ENCODE measurements at regions not wholly inside any gene's neighbourhood (a gene's known extent, or its start where the extent isn't known, plus 50 kb on each side); places are given as distances from the start of the nearest gene placed in this dataset.

DNA sequence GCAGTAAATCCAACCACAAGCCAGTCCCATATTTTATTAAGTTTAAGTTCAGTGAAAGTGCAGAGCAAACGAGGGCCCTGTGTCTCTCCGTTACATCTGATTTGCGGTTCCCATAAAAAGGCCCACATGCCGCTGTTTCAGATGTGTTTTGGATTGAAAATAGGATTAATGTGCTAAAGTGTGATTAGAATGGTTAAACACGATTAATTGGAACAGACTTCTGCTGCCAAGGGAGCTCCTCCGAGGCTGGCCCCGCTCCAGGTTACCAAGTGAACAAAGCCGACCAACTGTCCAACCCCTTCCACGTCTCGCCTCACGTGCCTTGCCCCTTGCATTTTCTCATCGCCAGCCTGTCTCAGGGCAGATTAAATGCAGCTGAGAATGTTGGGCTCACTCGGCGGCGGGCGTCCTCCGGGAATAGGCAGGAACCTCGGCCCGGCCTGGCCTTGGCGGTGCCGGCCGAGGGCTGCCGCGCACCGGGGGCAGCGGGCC, 166.5 kb upstream of the GSC start:
- Histone ChIP-seq H3K9me2 (replicated peaks; ENCODE audit: control insufficient read depth, low read length) (no peaks in the 10 kb centered on the region), H3K27ac (ENCODE audit: low read depth, low read length) (no peak overlapping the region), H3K79me2 (ENCODE audit: control insufficient read depth, low read length) (no peaks in the 10 kb centered on the region), H4K20me1 (ENCODE audit: control insufficient read depth, insufficient read depth, low read depth, low read length) (no peaks in the 10 kb centered on the region), H3K4me2 (ENCODE audit: low read length) (no peak overlapping the region), H3K4me3 (ENCODE audit: low read length) (no peak overlapping the region), H3K36me3 (ENCODE audit: control insufficient read depth, low read length) (no peaks in the 10 kb centered on the region), H3K4me1 (ENCODE audit: control insufficient read depth, low read length) (no peaks in the 10 kb centered on the region), H3F3A (ENCODE audit: control insufficient read depth, insufficient read depth) (no peaks in the 10 kb centered on the region), H3K9me3 (ENCODE audit: control insufficient read depth, insufficient read depth, low read length) (no peaks in the 10 kb centered on the region), H3K27me3 (ENCODE audit: control insufficient read depth, low read length) (peaks cover 3% of the 10 kb centered on the region; the same call in 1 of the 2 replicates)
- TF ChIP-seq EZH2phosphoT487 (IDR thresholded peaks at IDR 0.05; ENCODE audit: borderline replicate concordance, low read length) (no peak), CTCF (IDR thresholded peaks at IDR 0.05; ENCODE audit: low read depth, low read length, poor library complexity, severe bottlenecking) (no peak)

GRCh38 chr14:94935706-94936300, 165.9 kb upstream of the GSC start:
- Histone ChIP-seq H3F3A (ENCODE audit: control insufficient read depth, insufficient read depth) (no peaks in the 10 kb centered on the region), H3K4me3 (ENCODE audit: low read length) (no peak overlapping the region), H3K27ac (ENCODE audit: low read depth, low read length) (no peak overlapping the region), H4K20me1 (ENCODE audit: control insufficient read depth, insufficient read depth, low read depth, low read length) (no peaks in the 10 kb centered on the region), H3K36me3 (ENCODE audit: control insufficient read depth, low read length) (no peaks in the 10 kb centered on the region), H3K79me2 (ENCODE audit: control insufficient read depth, low read length) (no peaks in the 10 kb centered on the region), H3K4me2 (ENCODE audit: low read length) (no peak overlapping the region), H3K27me3 (ENCODE audit: control insufficient read depth, low read length) (peaks cover 3% of the 10 kb centered on the region; the same call in 1 of the 2 replicates), H3K4me1 (ENCODE audit: control insufficient read depth, low read length) (no peaks in the 10 kb centered on the region), H3K9me2 (replicated peaks; ENCODE audit: control insufficient read depth, low read length) (no peaks in the 10 kb centered on the region), H3K9me3 (ENCODE audit: control insufficient read depth, insufficient read depth, low read length) (no peaks in the 10 kb centered on the region)
- no peak for TF ChIP-seq CTCF (IDR thresholded peaks at IDR 0.05; ENCODE audit: low read depth, low read length, poor library complexity, severe bottlenecking)
- no peak for TF ChIP-seq EZH2phosphoT487 (IDR thresholded peaks at IDR 0.05; ENCODE audit: borderline replicate concordance, low read length)

DNA sequence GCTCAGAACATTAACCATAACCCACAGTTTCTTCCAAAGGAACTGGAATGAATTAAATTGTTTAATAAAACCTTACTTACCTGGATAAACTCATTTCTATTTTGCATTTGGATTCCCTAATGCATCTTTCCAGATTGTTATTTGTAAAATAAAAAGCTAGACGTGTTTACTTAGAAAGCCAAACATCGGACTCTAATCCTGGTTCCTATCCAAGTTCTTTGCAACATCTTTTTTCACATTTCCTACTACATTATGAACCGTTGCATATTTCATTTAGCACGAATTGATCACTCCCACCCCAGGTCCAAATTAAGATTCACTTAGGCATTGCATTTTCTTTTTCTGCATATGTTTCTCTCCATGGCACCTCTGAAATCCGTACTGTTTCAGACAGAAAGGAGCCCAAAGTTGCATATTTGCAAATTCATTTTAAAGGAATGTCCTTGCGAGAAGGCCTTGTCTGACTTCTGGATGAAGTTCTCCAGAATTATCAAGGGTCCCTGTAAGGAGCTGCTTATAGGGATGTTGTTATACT, 164.4 kb upstream of the GSC start:
- no peaks in the 10 kb centered on the region for H3F3A ChIP-seq (ENCODE audit: control insufficient read depth, insufficient read depth)
- no peaks in the 10 kb centered on the region for H3K79me2 ChIP-seq (ENCODE audit: control insufficient read depth, low read length)
- H3K27me3 ChIP-seq (ENCODE audit: control insufficient read depth, low read length) = peaks cover 3% of the 10 kb centered on the region; the same call in 1 of the 2 replicates
- H3K36me3 ChIP-seq (ENCODE audit: control insufficient read depth, low read length) = no peaks in the 10 kb centered on the region
- no peaks in the 10 kb centered on the region for H3K9me2 ChIP-seq (replicated peaks; ENCODE audit: control insufficient read depth, low read length)
- H3K4me2 ChIP-seq (ENCODE audit: low read length) = no peak overlapping the region
- no peaks in the 10 kb centered on the region for H3K4me1 ChIP-seq (ENCODE audit: control insufficient read depth, low read length)
- no peaks in the 10 kb centered on the region for H3K9me3 ChIP-seq (ENCODE audit: control insufficient read depth, insufficient read depth, low read length)
- H3K4me3 ChIP-seq (ENCODE audit: low read length) = no peak overlapping the region
- no peaks in the 10 kb centered on the region for H4K20me1 ChIP-seq (ENCODE audit: control insufficient read depth, insufficient read depth, low read depth, low read length)
- TF ChIP-seq EZH2phosphoT487 (IDR thresholded peaks at IDR 0.05; ENCODE audit: borderline replicate concordance, low read length) = no peak
- no peak for TF ChIP-seq CTCF (IDR thresholded peaks at IDR 0.05; ENCODE audit: low read depth, low read length, poor library complexity, severe bottlenecking)
- no peak overlapping the region for H3K27ac ChIP-seq (ENCODE audit: low read depth, low read length)

Data from DOHH2 (cell line).